IMR-90 (cell line): ENCODE measurements at regions not wholly inside any gene's neighbourhood (a gene's known extent, or its start where the extent isn't known, plus 50 kb on each side); places are given as distances from the start of the nearest gene placed in this dataset.

ENCODE experiments used
- ATAC-seq: fragments of 200-7000 bp; cut with Tn5 transposase; 2 replicates; pipeline ENCODE4 v1.9.1; 2020; ENCODE audit warnings: low read depth, mild to moderate bottlenecking, moderate library complexity
- BruUV-seq: library from RNA; stranded (reverse); fragments of 400-500 nt; replicated peaks from 2 replicates; lab custom pipeline; 2021; lab: Mats Ljungman, UMichigan
- CTCF ChIA-PET: fragments of 300-600 bp; formaldehyde crosslinking; extraction: SDS; loops from one replicate; lab custom pipeline; 2021; ENCODE audit warnings: antibody characterized with exemption; lab: Yijun Ruan, JAX
- POLR2A ChIA-PET: fragments of 300-600 bp; sonication (Branson Sonifier 250); formaldehyde crosslinking; loops from one replicate; lab custom pipeline; 2022; ENCODE audit warnings: antibody characterized with exemption; ENCODE audit not compliant: unreplicated experiment; lab: Charles Lee
- DNase-seq: peaks from one replicate; pipeline ENCODE4 v3.0.0; 2013
- H2AFZ ChIP-seq: replicated peaks from 2 replicates; pipeline ENCODE3; 2013; ENCODE audit warnings: low read length, mild to moderate bottlenecking; ENCODE audit not compliant: poor library complexity
- H2AK5ac ChIP-seq: 2 replicates; pipeline ENCODE4 v1.6.1; 2013; ENCODE audit warnings: low read depth, low read length, inconsistent platforms
- H2AK9ac ChIP-seq: replicated peaks from 2 replicates; pipeline ENCODE3; 2013; ENCODE audit warnings: mild to moderate bottlenecking, low read depth, low read length, moderate library complexity; ENCODE audit not compliant: poor library complexity
- H2BK120ac ChIP-seq: 2 replicates; pipeline ENCODE4 v1.6.1; 2013; ENCODE audit warnings: low read depth, low read length, inconsistent platforms
- H2BK15ac ChIP-seq: 3 replicates; pipeline ENCODE4 v1.6.1; 2013; ENCODE audit warnings: low read depth, low read length, inconsistent platforms
- H2BK20ac ChIP-seq: 2 replicates; pipeline ENCODE4 v1.6.1; 2013; ENCODE audit warnings: low read depth, mild to moderate bottlenecking, inconsistent platforms, low read length, moderate library complexity
- H2BK5ac ChIP-seq: 2 replicates; pipeline ENCODE4 v1.6.1; 2013; ENCODE audit warnings: mild to moderate bottlenecking, low read depth, low read length, inconsistent platforms; ENCODE audit not compliant: poor library complexity, severe bottlenecking
- H3K14ac ChIP-seq: replicated peaks from 2 replicates; pipeline ENCODE4 v1.6.1; 2013; ENCODE audit warnings: low read depth, low read length, inconsistent platforms
- H3K18ac ChIP-seq: 2 replicates; pipeline ENCODE4 v1.6.1; 2013; ENCODE audit warnings: low read depth, low read length, control low read depth
- H3K23ac ChIP-seq: 2 replicates; pipeline ENCODE4 v1.6.1; 2013; ENCODE audit warnings: low read depth, low read length, inconsistent platforms
- H3K27ac ChIP-seq: 2 replicates; pipeline ENCODE4 v1.5.1; 2013; ENCODE audit warnings: mild to moderate bottlenecking, control low read depth, low read length; ENCODE audit not compliant: insufficient read depth
- H3K27me3 ChIP-seq: 2 replicates; pipeline ENCODE4 v1.6.1; 2013; ENCODE audit warnings: low read length; ENCODE audit not compliant: control insufficient read depth, insufficient read depth
- H3K36me3 ChIP-seq: 2 replicates; pipeline ENCODE4 v1.6.1; 2013; ENCODE audit warnings: low read length, mixed read lengths; ENCODE audit not compliant: control insufficient read depth, insufficient read depth
- H3K4ac ChIP-seq: 2 replicates; pipeline ENCODE4 v1.6.1; 2013; ENCODE audit warnings: low read depth, low read length, inconsistent platforms
- H3K4me1 ChIP-seq: 2 replicates; pipeline ENCODE4 v1.6.1; 2013; ENCODE audit warnings: low read length, mixed read lengths; ENCODE audit not compliant: control insufficient read depth, insufficient read depth
- H3K4me2 ChIP-seq: 2 replicates; pipeline ENCODE4 v1.6.1; 2013; ENCODE audit warnings: low read depth, mild to moderate bottlenecking, control low read depth, low read length, moderate library complexity
- H3K4me3 ChIP-seq: 2 replicates; pipeline ENCODE4 v1.5.1; 2013; ENCODE audit warnings: low read depth, mild to moderate bottlenecking, control low read depth, low read length, moderate library complexity; ENCODE audit not compliant: insufficient read depth
- H3K56ac ChIP-seq: 2 replicates; pipeline ENCODE4 v1.6.1; 2013; ENCODE audit warnings: low read length, inconsistent platforms; ENCODE audit not compliant: insufficient read depth; ENCODE audit errors: extremely low read depth
- H3K79me1 ChIP-seq, 2 experiments: 2 replicates each; pipeline ENCODE4 v1.6.1; 2013; ENCODE audit warnings: low read length in 2 of 2, inconsistent platforms in 1 of 2, low read depth in 1 of 2
- H3K9ac ChIP-seq: 2 replicates; pipeline ENCODE4 v1.6.1; 2013; ENCODE audit warnings: low read depth, low read length, control low read depth
- H3K9me1 ChIP-seq: 2 replicates; pipeline ENCODE4 v1.6.1; 2013; ENCODE audit warnings: low read length, inconsistent platforms; ENCODE audit not compliant: insufficient read depth
- H3K9me3 ChIP-seq: 2 replicates; pipeline ENCODE4 v1.6.1; 2013; ENCODE audit warnings: low read length; ENCODE audit not compliant: control insufficient read depth, insufficient read depth
- H4K20me1 ChIP-seq: 2 replicates; pipeline ENCODE4 v1.6.1; 2013; ENCODE audit warnings: low read length, inconsistent platforms; ENCODE audit not compliant: insufficient read depth
- H4K5ac ChIP-seq: 2 replicates; pipeline ENCODE4 v1.6.1; 2013; ENCODE audit warnings: mild to moderate bottlenecking, low read depth, low read length, control low read depth
- H4K8ac ChIP-seq, 2 experiments: 2 replicates each; pipeline ENCODE4 v1.6.1; 2013; ENCODE audit warnings: low read depth in 2 of 2, low read length in 2 of 2, control low read depth in 1 of 2, inconsistent platforms in 1 of 2
- H4K91ac ChIP-seq: 2 replicates; pipeline ENCODE4 v1.6.1; 2013; ENCODE audit warnings: low read depth, low read length, inconsistent platforms; ENCODE audit not compliant: insufficient read depth
- BHLHE40 ChIP-seq: fragments of 150-350 bp; IDR thresholded peaks from 2 replicates; pipeline ENCODE4 v1.6.1; 2016; ENCODE audit warnings: mild to moderate bottlenecking, low read depth, low read length
- CEBPB ChIP-seq: IDR thresholded peaks from 2 replicates; pipeline ENCODE4 v1.6.1; 2012; ENCODE audit warnings: low read depth, low read length, improper control_type of control experiment
- CHD1 ChIP-seq: IDR thresholded peaks from 2 replicates; pipeline ENCODE4 v1.6.1; 2012; ENCODE audit warnings: low read depth, low read length, improper control_type of control experiment
- CTCF ChIP-seq: conservative IDR thresholded peaks from 2 replicates; pipeline ENCODE4 v1.5.1; 2012; ENCODE audit warnings: mild to moderate bottlenecking, low read depth, low read length, improper control_type of control experiment
- ELK1 ChIP-seq: fragments of 150-350 bp; IDR thresholded peaks from 2 replicates; pipeline ENCODE4 v1.6.1; 2016; ENCODE audit warnings: low read depth, mild to moderate bottlenecking, low read length, moderate library complexity, borderline replicate concordance
- FOS ChIP-seq: fragments of 150-350 bp; IDR thresholded peaks from 2 replicates; pipeline ENCODE4 v1.6.1; 2016; ENCODE audit warnings: low read depth, low read length
- MAFK ChIP-seq: IDR thresholded peaks from 2 replicates; pipeline ENCODE4 v1.6.1; 2012; ENCODE audit warnings: low read depth, low read length, improper control_type of control experiment
- MAZ ChIP-seq: IDR thresholded peaks from 2 replicates; pipeline ENCODE4 v1.6.1; 2012; ENCODE audit warnings: low read depth, mild to moderate bottlenecking, low read length, improper control_type of control experiment, moderate library complexity, borderline replicate concordance
- MXI1 ChIP-seq: IDR thresholded peaks from 2 replicates; pipeline ENCODE4 v1.6.1; 2012; ENCODE audit warnings: low read depth, mild to moderate bottlenecking, low read length, moderate library complexity, borderline replicate concordance
- NFE2L2 ChIP-seq: fragments of 150-350 bp; IDR thresholded peaks from 2 replicates; pipeline ENCODE4 v1.6.1; 2016; ENCODE audit warnings: low read depth, mild to moderate bottlenecking, low read length
- POLR2A ChIP-seq: IDR thresholded peaks from 2 replicates; pipeline ENCODE4 v1.6.1; 2012; ENCODE audit warnings: mild to moderate bottlenecking, low read depth, low read length
- RAD21 ChIP-seq: IDR thresholded peaks from 2 replicates; pipeline ENCODE4 v1.6.1; 2012; ENCODE audit warnings: low read length, improper control_type of control experiment
- RCOR1 ChIP-seq: IDR thresholded peaks from 2 replicates; pipeline ENCODE4 v1.6.1; 2012; ENCODE audit warnings: mild to moderate bottlenecking, low read length, improper control_type of control experiment; ENCODE audit not compliant: insufficient replicate concordance
- RFX5 ChIP-seq: IDR thresholded peaks from 2 replicates; pipeline ENCODE4 v1.8.0; 2012; ENCODE audit warnings: low read depth, mild to moderate bottlenecking, low read length, moderate library complexity
- SMC3 ChIP-seq: fragments of 150-350 bp; IDR thresholded peaks from 2 replicates; pipeline ENCODE4 v1.6.1; 2016; ENCODE audit warnings: low read depth, mild to moderate bottlenecking, antibody characterized with exemption, low read length, moderate library complexity
- USF2 ChIP-seq: fragments of 150-350 bp; IDR thresholded peaks from 2 replicates; pipeline ENCODE4 v1.6.1; 2017; ENCODE audit warnings: mild to moderate bottlenecking, antibody characterized with exemption, low read length, low read depth
- dilution Hi-C: fragments of 300-500 bp; cut with HindIII; formaldehyde crosslinking; loops from one replicate; pipeline ENCODE4 v1.14.3; 2018; ENCODE audit warnings: low sequenced_read_pairs; ENCODE audit not compliant: unreplicated experiment
- in situ Hi-C: fragments of 300-500 bp; cut with MboI; formaldehyde crosslinking; loops from 3 replicates; pipeline ENCODE4 v1.14.3; 2019; ENCODE audit warnings: low sequenced_read_pairs, inconsistent platforms, mixed read lengths
- intact Hi-C: fragments of 100-400 bp; cut with micrococcal nuclease; formaldehyde crosslinking; loops from 2 replicates; pipeline ENCODE4 v1.10.0; 2022

GRCh38 chr21:22657781-22658180, 1659.6 kb downstream of the NCAM2 start:
- H2BK120ac ChIP-seq, result no peak overlapping the region
- no peak for TF ChIP-seq RCOR1
- TF ChIP-seq SMC3, result no peak
- no peak for TF ChIP-seq MXI1
- no peak for TF ChIP-seq ELK1
- TF ChIP-seq BHLHE40, result no peak
- TF ChIP-seq MAZ, result no peak
- TF ChIP-seq RFX5, result no peak
- TF ChIP-seq MAFK, result no peak
- TF ChIP-seq FOS, result no peak
- TF ChIP-seq CTCF, result no peak
- no peak for TF ChIP-seq RAD21
- no peak for TF ChIP-seq CHD1
- TF ChIP-seq USF2, result no peak
- TF ChIP-seq NFE2L2, result no peak
- TF ChIP-seq POLR2A, result no peak
- TF ChIP-seq CEBPB, result no peak
- no peak overlapping the region for H2BK15ac ChIP-seq
- no peaks in the 10 kb centered on the region for H3K9me1 ChIP-seq
- H4K5ac ChIP-seq, result no peak overlapping the region
- no peak overlapping the region for H3K4ac ChIP-seq
- no peak for DNase-seq
- no peak overlapping the region for H2AFZ ChIP-seq
- H3K4me2 ChIP-seq, result no peak overlapping the region
- H3K36me3 ChIP-seq, result no peaks in the 10 kb centered on the region
- no peak for ATAC-seq
- no peak overlapping the region for H2BK20ac ChIP-seq
- H3K79me1 ChIP-seq, result no peaks in the 10 kb centered on the region
- no peak overlapping the region for H2AK9ac ChIP-seq
- H2AK5ac ChIP-seq, result no peak overlapping the region
- H4K20me1 ChIP-seq, result no peaks in the 10 kb centered on the region
- H3K4me3 ChIP-seq, result no peak overlapping the region
- dilution Hi-C loops, result no loop called here
- H4K91ac ChIP-seq, result no peak overlapping the region
- H3K56ac ChIP-seq, result no peak overlapping the region
- no peaks in the 10 kb centered on the region for H3K4me1 ChIP-seq
- 0 out of 2 replicates have a peak, but pooled peaks cover 4% of the 10 kb centered on the region for H3K9me3 ChIP-seq
- ChIA-PET POLR2A (no interaction called here), CTCF (interaction anchor here (0.6 kb wide), 1 partner anchor 271 kb away, joined by 3 read pairs; no protein-coding TSS in a partner anchor)
- H3K23ac ChIP-seq, result no peak overlapping the region
- no peaks in the 10 kb centered on the region for H3K27me3 ChIP-seq
- no peak overlapping the region for H3K18ac ChIP-seq
- H4K8ac ChIP-seq, result no peak overlapping the region
- H2BK5ac ChIP-seq, result no peak overlapping the region
- no peak overlapping the region for H3K27ac ChIP-seq
- no TSS peak for BruUV-seq
- in situ Hi-C loops, result no loop called here
- intact Hi-C loops, result no loop called here
- H3K14ac ChIP-seq, result no peak overlapping the region
- no peak overlapping the region for H3K9ac ChIP-seq
